H1 (cell line): ENCODE measurements at regions not wholly inside any gene's neighbourhood (a gene's known extent, or its start where the extent isn't known, plus 50 kb on each side); places are given as distances from the start of the nearest gene placed in this dataset.

ENCODE experiments used
- CTCF ChIA-PET: fragments of 300-600 bp; sonication (Branson Sonifier 250); formaldehyde crosslinking; loops from one replicate; lab custom pipeline; 2021; ENCODE audit not compliant: partially characterized antibody; lab: Charles Lee
- POLR2A ChIA-PET: fragments of 300-600 bp; sonication (Branson Sonifier 250); formaldehyde crosslinking; loops from one replicate; lab custom pipeline; 2021; ENCODE audit warnings: inconsistent platforms; ENCODE audit not compliant: partially characterized antibody; lab: Charles Lee
- DNase-seq, 2 experiments: peaks; one replicate each; pipeline versions ENCODE4 v3.0.0 to v3.0.0-alpha.2; 2010 to 2022; ENCODE audit warnings: low spot score in 2 of 2, low read depth in 1 of 2, mixed read lengths in 1 of 2
- FAIRE-seq: peaks from 2 replicates; lab custom pipeline; 2011; peaks lifted over from hg19 to GRCh38; lab: Jason Lieb, UNC
- H2AFZ ChIP-seq: 2 replicates; pipeline ENCODE4 v1.8.1; 2012; ENCODE audit warnings: low read length, inconsistent platforms
- H2AK5ac ChIP-seq: 2 replicates; pipeline ENCODE4 v1.6.1; 2013; ENCODE audit warnings: low read depth, low read length
- H2BK120ac ChIP-seq: replicated peaks from 2 replicates; pipeline ENCODE3; 2013; ENCODE audit warnings: low read depth, low read length, inconsistent platforms
- H2BK12ac ChIP-seq: 2 replicates; pipeline ENCODE4 v1.6.1; 2013; ENCODE audit warnings: low read depth, low read length
- H2BK15ac ChIP-seq: 2 replicates; pipeline ENCODE4 v1.6.1; 2013; ENCODE audit warnings: low read length
- H2BK20ac ChIP-seq: 2 replicates; pipeline ENCODE4 v1.6.1; 2013; ENCODE audit warnings: low read length
- H2BK5ac ChIP-seq: 2 replicates; pipeline ENCODE4 v1.6.1; 2013; ENCODE audit warnings: low read depth, low read length
- H3K14ac ChIP-seq: 2 replicates; pipeline ENCODE4 v1.6.1; 2013; ENCODE audit warnings: inconsistent platforms; ENCODE audit not compliant: insufficient read length
- H3K18ac ChIP-seq: 2 replicates; pipeline ENCODE4 v1.6.1; 2013; ENCODE audit warnings: low read length; ENCODE audit errors: extremely low read depth
- H3K23ac ChIP-seq: 2 replicates; pipeline ENCODE4 v1.6.1; 2013; ENCODE audit warnings: inconsistent platforms; ENCODE audit not compliant: insufficient read length
- H3K23me2 ChIP-seq: 2 replicates; pipeline ENCODE4 v1.6.1; 2013; ENCODE audit warnings: low read depth, low read length
- H3K27ac ChIP-seq: 2 replicates; pipeline ENCODE4 v1.6.1; 2011; ENCODE audit warnings: low read depth, low read length, inconsistent platforms
- H3K27me3 ChIP-seq, 4 experiments: replicated peaks in 1 of 4; 1 replicate in 1 of 4; 2 replicates in 3 of 4; pipeline versions ENCODE4 v1.6.1 to v1.8.1; 2011 to 2013; ENCODE audit warnings: low read length in 3 of 4, mild to moderate bottlenecking in 3 of 4, inconsistent platforms in 2 of 4, mixed read lengths in 2 of 4, moderate library complexity in 1 of 4; ENCODE audit not compliant: control insufficient read depth in 3 of 4, insufficient read depth in 3 of 4; ENCODE audit errors: extremely low read depth in 1 of 4
- H3K36me3 ChIP-seq, 4 experiments: 2 replicates each; pipeline versions ENCODE4 v1.6.1 to v1.8.1; 2011 to 2013; ENCODE audit warnings: mild to moderate bottlenecking in 4 of 4, low read length in 3 of 4, moderate library complexity in 2 of 4, control low read depth in 1 of 4, inconsistent platforms in 1 of 4; ENCODE audit not compliant: insufficient read depth in 4 of 4, control insufficient read depth in 2 of 4
- H3K4ac ChIP-seq: replicated peaks from 2 replicates; pipeline ENCODE3; 2013; ENCODE audit warnings: low read length, low read depth, mixed read lengths, inconsistent platforms; ENCODE audit not compliant: insufficient read length
- H3K4me1 ChIP-seq, 4 experiments: replicated peaks in 1 of 4; 1 replicate in 1 of 4; 2 replicates in 3 of 4; pipeline versions ENCODE4 v1.6.1 to v1.8.1; 2011 to 2013; ENCODE audit warnings: low read length in 3 of 4, inconsistent platforms in 2 of 4, mixed read lengths in 1 of 4; ENCODE audit not compliant: insufficient read depth in 4 of 4, control insufficient read depth in 3 of 4
- H3K4me2 ChIP-seq, 2 experiments: 2 replicates each; pipeline versions ENCODE4 v1.6.1 to v1.8.1; 2011 to 2013; ENCODE audit warnings: low read depth in 2 of 2, low read length in 2 of 2, control low read depth in 1 of 2, inconsistent platforms in 1 of 2, mild to moderate bottlenecking in 1 of 2; ENCODE audit not compliant: insufficient read depth in 1 of 2
- H3K4me3 ChIP-seq, 4 experiments: fragments of 200-600, 300-600 bp in 1 of 4; sonication (generic), shearing (Covaris generic), sonication (Bioruptor Twin) in 1 of 4; 2 replicates each; pipeline versions ENCODE4 v1.5.1 to v1.8.1; 2011 to 2016; ENCODE audit warnings: low read length in 4 of 4, low read depth in 3 of 4, control low read depth in 2 of 4, inconsistent platforms in 2 of 4, mild to moderate bottlenecking in 2 of 4, mixed read lengths in 1 of 4, moderate library complexity in 1 of 4; ENCODE audit not compliant: insufficient read depth in 2 of 4; ENCODE audit errors: extremely low read depth in 1 of 4
- H3K56ac ChIP-seq: replicated peaks from 2 replicates; pipeline ENCODE3; 2013; ENCODE audit warnings: low read depth, mild to moderate bottlenecking, mixed read lengths, low read length, inconsistent platforms; ENCODE audit not compliant: insufficient read length
- H3K79me1 ChIP-seq: 2 replicates; pipeline ENCODE4 v1.6.1; 2013; ENCODE audit warnings: low read depth, low read length, control low read depth
- H3K79me2 ChIP-seq, 2 experiments: 2 replicates each; pipeline versions ENCODE4 v1.6.1 to v1.8.1; 2012 to 2013; ENCODE audit warnings: low read length in 2 of 2, mild to moderate bottlenecking in 2 of 2, inconsistent platforms in 1 of 2; ENCODE audit not compliant: insufficient read depth in 2 of 2, control insufficient read depth in 1 of 2
- H3K9ac ChIP-seq, 4 experiments: replicated peaks in 1 of 4; 1 replicate in 1 of 4; 2 replicates in 3 of 4; pipeline versions ENCODE4 v1.6.1 to v1.8.1; 2011 to 2013; ENCODE audit warnings: low read depth in 3 of 4, low read length in 3 of 4, control low read depth in 2 of 4, mild to moderate bottlenecking in 2 of 4, moderate library complexity in 2 of 4, inconsistent platforms in 1 of 4; ENCODE audit errors: extremely low read depth in 1 of 4
- H3K9me3 ChIP-seq, 2 experiments: 2 replicates each; pipeline versions ENCODE4 v1.6.1 to v1.8.1; 2012 to 2013; ENCODE audit warnings: mild to moderate bottlenecking in 2 of 2, moderate library complexity in 2 of 2, control low read depth in 1 of 2, inconsistent platforms in 1 of 2, low read depth in 1 of 2, low read length in 1 of 2, mixed read lengths in 1 of 2; ENCODE audit not compliant: insufficient read depth in 2 of 2
- H4K20me1 ChIP-seq, 2 experiments: replicated peaks in 1 of 2; 2 replicates each; pipeline versions ENCODE3 to v1.8.1; 2011 to 2013; ENCODE audit warnings: inconsistent platforms in 2 of 2, low read length in 2 of 2, mild to moderate bottlenecking in 1 of 2; ENCODE audit not compliant: insufficient read depth in 2 of 2, control insufficient read depth in 1 of 2
- H4K5ac ChIP-seq: 2 replicates; pipeline ENCODE4 v1.6.1; 2013; ENCODE audit warnings: low read length, low read depth, mixed read lengths, inconsistent platforms; ENCODE audit not compliant: insufficient read length
- H4K8ac ChIP-seq: 2 replicates; pipeline ENCODE4 v1.8.0; 2013; ENCODE audit warnings: mild to moderate bottlenecking, moderate library complexity, low read length, inconsistent platforms; ENCODE audit not compliant: insufficient read depth; ENCODE audit errors: extremely low read depth
- H4K91ac ChIP-seq: replicated peaks from 2 replicates; pipeline ENCODE3; 2013; ENCODE audit warnings: low read length, mixed read lengths, inconsistent platforms; ENCODE audit not compliant: insufficient read length
- BRCA1 ChIP-seq: IDR thresholded peaks from 2 replicates; pipeline ENCODE4 v1.6.1; 2012; ENCODE audit warnings: low read depth, low read length, improper control_type of control experiment
- CHD1 ChIP-seq: IDR thresholded peaks from 2 replicates; pipeline ENCODE4 v1.6.1; 2012; ENCODE audit warnings: low read depth, low read length, improper control_type of control experiment
- CREB1 ChIP-seq: IDR thresholded peaks from 2 replicates; pipeline ENCODE4 v1.6.1; 2012; ENCODE audit warnings: inconsistent platforms
- EGR1 ChIP-seq: IDR thresholded peaks from 2 replicates; pipeline ENCODE4 v1.6.1; 2011; ENCODE audit warnings: low read depth, low read length, borderline replicate concordance
- EP300 ChIP-seq, 2 experiments: IDR thresholded peaks; 1 replicate in 1 of 2; 2 replicates in 1 of 2; pipeline ENCODE4 v1.6.1; 2011 to 2012; ENCODE audit warnings: low read depth in 2 of 2, low read length in 2 of 2, mild to moderate bottlenecking in 2 of 2, borderline replicate concordance in 1 of 2, inconsistent platforms in 1 of 2, moderate library complexity in 1 of 2
- FOSL1 ChIP-seq: IDR thresholded peaks from 2 replicates; pipeline ENCODE4 v1.6.1; 2011; ENCODE audit warnings: mild to moderate bottlenecking, low read depth, low read length, moderate library complexity; ENCODE audit not compliant: insufficient read depth
- HDAC2 ChIP-seq, 2 experiments: fragments of 300-600 bp in 1 of 2; sonication (generic) in 1 of 2; IDR thresholded peaks; 2 replicates each; pipeline ENCODE4 v1.6.1; 2011 to 2012; ENCODE audit warnings: low read depth in 2 of 2, low read length in 2 of 2, mild to moderate bottlenecking in 2 of 2, moderate library complexity in 2 of 2, borderline replicate concordance in 1 of 2, inconsistent platforms in 1 of 2
- KDM1A ChIP-seq: fragments of 200-600, 300-600 bp; sonication (generic); IDR thresholded peaks from 2 replicates; pipeline ENCODE4 v1.7.1; 2016; ENCODE audit warnings: mild to moderate bottlenecking, low read length, borderline replicate concordance
- MAFK ChIP-seq: IDR thresholded peaks from 2 replicates; pipeline ENCODE4 v1.6.1; 2012; ENCODE audit warnings: low read depth, mild to moderate bottlenecking, improper control_type of control experiment, low read length
- RBBP5 ChIP-seq: IDR thresholded peaks from 2 replicates; pipeline ENCODE4 v1.7.1; 2012; ENCODE audit warnings: low read depth, mild to moderate bottlenecking, inconsistent platforms, low read length, moderate library complexity, borderline replicate concordance
- SP1 ChIP-seq: IDR thresholded peaks from 2 replicates; pipeline ENCODE4 v1.6.1; 2011; ENCODE audit warnings: low read depth, low read length
- SP2 ChIP-seq: IDR thresholded peaks from 2 replicates; pipeline ENCODE4 v1.6.1; 2012; ENCODE audit warnings: mild to moderate bottlenecking, low read length, inconsistent platforms
- TAF7 ChIP-seq: optimal IDR thresholded peaks from 2 replicates; pipeline ENCODE3; 2011; ENCODE audit warnings: low read depth, mild to moderate bottlenecking, inconsistent platforms, low read length, moderate library complexity, borderline replicate concordance
- TEAD4 ChIP-seq: IDR thresholded peaks from 2 replicates; pipeline ENCODE4 v1.6.1; 2012; ENCODE audit warnings: low read depth, low read length, inconsistent platforms, mixed read lengths
- WGBS, 2 experiments: shearing (Covaris generic) in 1 of 2; methylation state at CpG; one replicate each; pipeline versions ENCODE4 v1.1.6 to v1.1.7; 2013 to 2015; ENCODE audit warnings: low lambda C conversion rate in 2 of 2, mixed read lengths in 2 of 2, inconsistent platforms in 1 of 2, low coverage in 1 of 2, missing lambda C conversion rate in 1 of 2; ENCODE audit not compliant: insufficient replicate concordance in 2 of 2, insufficient coverage in 1 of 2, insufficient read length in 1 of 2; ENCODE audit errors: extremely low coverage in 1 of 2, missing lambda C conversion rate in 1 of 2; 5-methylcytosine and 5-hydroxymethylcytosine counted together
- TF ChIP-seq, protein P1 (sequence below): IDR thresholded peaks from 2 replicates; pipeline ENCODE4 v1.6.1; 2012; ENCODE audit warnings: inconsistent platforms

DNA sequence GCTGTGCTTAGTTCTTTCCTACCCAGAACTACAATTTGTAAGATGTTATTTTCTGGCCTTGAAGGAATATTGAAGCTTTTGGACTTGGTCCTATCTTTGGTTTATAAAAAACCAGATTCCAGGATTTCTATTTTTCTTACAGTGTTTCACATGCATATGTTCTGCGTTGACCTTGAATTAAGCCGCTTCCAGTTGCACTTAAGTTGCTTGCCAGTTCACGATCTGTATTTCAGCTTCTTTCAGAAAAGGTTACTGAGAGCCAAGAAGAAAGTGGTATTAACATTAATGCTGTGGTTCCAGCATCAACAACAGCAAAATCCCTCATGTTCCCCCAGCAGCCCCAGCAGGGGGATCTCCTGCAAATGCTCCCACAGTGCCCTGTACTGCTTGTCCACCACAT is 156.4 kb upstream of the ADAMTS16 start:
- POLR2A ChIA-PET: no interaction called here
- H3K9me3 ChIP-seq: no peaks in the 10 kb centered on the region
- H2BK15ac ChIP-seq: no peak overlapping the region
- H3K27me3 ChIP-seq: no peaks in the 10 kb centered on the region
- no peak overlapping the region for H3K4me3 ChIP-seq
- H2BK120ac ChIP-seq: no peak overlapping the region
- no peak overlapping the region for H3K56ac ChIP-seq
- no peak for DNase-seq
- H3K9ac ChIP-seq: no peak overlapping the region
- no peak overlapping the region for H4K8ac ChIP-seq
- H3K79me2 ChIP-seq: no peaks in the 10 kb centered on the region
- no peak overlapping the region for H2AK5ac ChIP-seq
- H3K4me1 ChIP-seq: no peaks in the 10 kb centered on the region
- H3K27ac ChIP-seq: no peak overlapping the region
- H3K36me3 ChIP-seq: no peaks in the 10 kb centered on the region
- CTCF ChIA-PET: interaction anchor here (1.1 to 1.2 kb wide), 2 partner anchors 9 to 38 kb away, joined by 3 read pairs; no protein-coding TSS in a partner anchor
- no peak overlapping the region for H2AFZ ChIP-seq
- no peak overlapping the region for H3K23ac ChIP-seq
- H3K18ac ChIP-seq: no peak overlapping the region
- no peak overlapping the region for H2BK5ac ChIP-seq
- 97% methylated on average over 3 of the region's 3 CpGs; no CpG with 5 or more reads in 1 of the 2 experiments for WGBS, 2 experiments
- H3K4me2 ChIP-seq: no peak overlapping the region
- no peak overlapping the region for H4K91ac ChIP-seq
- H4K5ac ChIP-seq: no peak overlapping the region
- no peak overlapping the region for H3K14ac ChIP-seq
- H3K79me1 ChIP-seq: no peaks in the 10 kb centered on the region
- no peak overlapping the region for H3K4ac ChIP-seq
- H3K23me2 ChIP-seq: no peaks in the 10 kb centered on the region
- FAIRE-seq: no peak
- no peak overlapping the region for H2BK20ac ChIP-seq
- H4K20me1 ChIP-seq: no peaks in the 10 kb centered on the region
- H2BK12ac ChIP-seq: no peak overlapping the region
- TF ChIP-seq SP1: no peak
- TF ChIP-seq RBBP5: no peak
- no peak for TF ChIP-seq MAFK
- no peak for TF ChIP-seq SP2
- no peak for TF ChIP-seq CHD1
- no peak for TF ChIP-seq EGR1
- no peak for TF ChIP-seq BRCA1
- no peak for TF ChIP-seq TEAD4
- no peak for TF ChIP-seq HDAC2 (IDR thresholded peaks at IDR 0.05; ENCODE audit: borderline replicate concordance in 1 of 2, low read depth in 2 of 2, low read length in 2 of 2)
- TF ChIP-seq CREB1: no peak
- no peak for TF ChIP-seq FOSL1
- TF ChIP-seq, protein P1, sequence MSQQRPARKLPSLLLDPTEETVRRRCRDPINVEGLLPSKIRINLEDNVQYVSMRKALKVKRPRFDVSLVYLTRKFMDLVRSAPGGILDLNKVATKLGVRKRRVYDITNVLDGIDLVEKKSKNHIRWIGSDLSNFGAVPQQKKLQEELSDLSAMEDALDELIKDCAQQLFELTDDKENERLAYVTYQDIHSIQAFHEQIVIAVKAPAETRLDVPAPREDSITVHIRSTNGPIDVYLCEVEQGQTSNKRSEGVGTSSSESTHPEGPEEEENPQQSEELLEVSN: no peak
- TF ChIP-seq KDM1A: no peak
- no peak for TF ChIP-seq EP300 (IDR thresholded peaks at IDR 0.05; ENCODE audit: borderline replicate concordance in 1 of 2, low read depth in 2 of 2, low read length in 2 of 2)
- TF ChIP-seq TAF7: no peak
